Activated CD4-positive, alpha-beta T cell treated with anti-CD3 and anti-CD28 coated beads, Interleukin-2, amount 10 ng/mL, durations not matched to agents 7 days and 5 days (primary cell): ENCODE measurements at regions not wholly inside any gene's neighbourhood (a gene's known extent, or its start where the extent isn't known, plus 50 kb on each side); places are given as distances from the start of the nearest gene placed in this dataset.

Experiments used
- CTCF ChIA-PET: fragments of 350-600 bp; sonication (Branson Sonifier 250); formaldehyde crosslinking; loops from one replicate; lab custom pipeline; 2021; ENCODE audit warnings: antibody characterized with exemption; lab: Charles Lee
- POLR2A ChIA-PET: fragments of 350-600 bp; sonication (Branson Sonifier 250); formaldehyde crosslinking; loops from one replicate; lab custom pipeline; 2021; ENCODE audit warnings: antibody characterized with exemption; lab: Charles Lee
- DNase-seq: peaks from one replicate; pipeline ENCODE4 v3.0.0-alpha.2; 2020
- H3K27ac Mint-ChIP-seq: one replicate; pipeline ENCODE4 v1.8.0; 2021; ENCODE audit warnings: mild to moderate bottlenecking, moderate library complexity, mixed read lengths
- H3K27me3 Mint-ChIP-seq: one replicate; pipeline ENCODE4 v1.8.0; 2021; ENCODE audit warnings: mixed read lengths
- H3K36me3 Mint-ChIP-seq: one replicate; pipeline ENCODE4 v1.8.0; 2021; ENCODE audit warnings: low read depth, mixed read lengths
- H3K4me1 Mint-ChIP-seq: one replicate; pipeline ENCODE4 v1.8.0; 2021; ENCODE audit warnings: mixed read lengths
- H3K4me3 Mint-ChIP-seq: one replicate; pipeline ENCODE4 v1.8.0; 2021; ENCODE audit warnings: mild to moderate bottlenecking, moderate library complexity, mixed read lengths
- H3K9me3 Mint-ChIP-seq: one replicate; pipeline ENCODE4 v1.8.0; 2021; ENCODE audit warnings: mixed read lengths

GRCh38 chrX:142005532-142005931, 101.8 kb downstream of the MAGEC1 start:
- H3K9me3 Mint-ChIP-seq: no peaks in the 10 kb centered on the region
- H3K4me3 Mint-ChIP-seq: no peak overlapping the region
- H3K4me1 Mint-ChIP-seq: no peaks in the 10 kb centered on the region
- CTCF ChIA-PET: no interaction called here
- H3K27ac Mint-ChIP-seq: no peak overlapping the region
- POLR2A ChIA-PET: no interaction called here
- no peaks in the 10 kb centered on the region for H3K27me3 Mint-ChIP-seq
- no peaks in the 10 kb centered on the region for H3K36me3 Mint-ChIP-seq
- DNase-seq: no peak

DNA sequence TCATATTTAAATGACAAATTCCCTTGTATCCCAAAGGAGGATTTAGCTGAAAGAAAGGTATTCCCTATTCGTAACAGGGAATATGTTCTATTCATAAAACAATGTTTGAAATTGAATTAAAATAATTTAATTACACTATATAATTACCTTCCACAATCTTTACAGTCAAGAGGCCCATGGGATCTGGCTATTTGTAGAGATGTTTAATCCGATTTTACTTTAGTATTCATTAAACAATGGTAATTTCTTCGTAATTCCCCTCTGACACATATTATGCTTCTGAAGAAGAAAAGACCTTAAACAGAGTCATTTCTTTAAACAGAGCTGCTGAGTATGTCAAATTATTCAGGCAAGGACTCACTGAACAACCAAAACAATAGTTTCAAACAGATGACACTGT, 98.8 kb downstream of the MAGEC1 start:
- H3K4me1 Mint-ChIP-seq: no peaks in the 10 kb centered on the region
- no peak overlapping the region for H3K27ac Mint-ChIP-seq
- no peak for DNase-seq
- CTCF ChIA-PET: no interaction called here
- no peaks in the 10 kb centered on the region for H3K27me3 Mint-ChIP-seq
- no peak overlapping the region for H3K4me3 Mint-ChIP-seq
- H3K9me3 Mint-ChIP-seq: no peaks in the 10 kb centered on the region
- no peaks in the 10 kb centered on the region for H3K36me3 Mint-ChIP-seq
- POLR2A ChIA-PET: no interaction called here

GRCh38 chrX:142001934-142002333, 98.2 kb downstream of the MAGEC1 start:
- POLR2A ChIA-PET: no interaction called here
- H3K27me3 Mint-ChIP-seq: no peaks in the 10 kb centered on the region
- H3K27ac Mint-ChIP-seq: no peak overlapping the region
- no peak overlapping the region for H3K4me3 Mint-ChIP-seq
- H3K4me1 Mint-ChIP-seq: no peaks in the 10 kb centered on the region
- CTCF ChIA-PET: no interaction called here
- no peak for DNase-seq
- no peaks in the 10 kb centered on the region for H3K9me3 Mint-ChIP-seq
- no peaks in the 10 kb centered on the region for H3K36me3 Mint-ChIP-seq

- peaks cover 1% of the 10 kb centered on the region for H3K9me3 Mint-ChIP-seq
- ChIA-PET POLR2A (no interaction called here), CTCF (no interaction called here)
- H3K27ac Mint-ChIP-seq: no peak overlapping the region
- H3K36me3 Mint-ChIP-seq: no peaks in the 10 kb centered on the region
- H3K4me3 Mint-ChIP-seq: no peak overlapping the region
- no peak for DNase-seq
- no peaks in the 10 kb centered on the region for H3K27me3 Mint-ChIP-seq
- no peaks in the 10 kb centered on the region for H3K4me1 Mint-ChIP-seq
These were observed 86.1 kb downstream of the MAGEC1 start for GRCh38 chrX:141989815-141990214.

DNA sequence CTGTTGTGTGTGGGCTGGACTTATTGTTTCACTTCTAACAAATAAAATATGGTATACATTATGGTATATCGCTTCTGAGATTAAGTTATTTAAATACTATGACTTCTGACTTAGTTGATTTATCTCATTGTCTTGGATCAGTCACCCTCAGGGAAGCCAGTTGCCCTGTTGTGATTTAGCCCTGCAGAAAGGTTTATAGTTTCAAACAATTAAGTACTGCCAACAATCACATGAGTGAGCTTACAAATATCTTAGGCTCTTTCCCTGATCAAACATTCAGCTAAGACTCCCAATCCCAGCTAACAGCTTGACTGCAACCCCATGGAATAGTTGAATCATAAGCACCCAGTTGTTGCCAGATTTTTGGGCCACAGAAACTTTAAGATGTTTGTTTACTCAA, 85.4 kb downstream of the MAGEC1 start:
- H3K27me3 Mint-ChIP-seq: no peaks in the 10 kb centered on the region
- peaks cover 3% of the 10 kb centered on the region for H3K9me3 Mint-ChIP-seq
- no peaks in the 10 kb centered on the region for H3K36me3 Mint-ChIP-seq
- H3K4me1 Mint-ChIP-seq: no peaks in the 10 kb centered on the region
- ChIA-PET CTCF (no interaction called here), POLR2A (no interaction called here)
- H3K4me3 Mint-ChIP-seq: no peak overlapping the region
- H3K27ac Mint-ChIP-seq: no peak overlapping the region
- DNase-seq: no peak

- peaks cover 3% of the 10 kb centered on the region for H3K9me3 Mint-ChIP-seq
- no peak for DNase-seq
- H3K36me3 Mint-ChIP-seq: no peaks in the 10 kb centered on the region
- H3K27ac Mint-ChIP-seq: no peak overlapping the region
- POLR2A ChIA-PET: no interaction called here
- CTCF ChIA-PET: no interaction called here
- no peaks in the 10 kb centered on the region for H3K27me3 Mint-ChIP-seq
- H3K4me3 Mint-ChIP-seq: no peak overlapping the region
- no peaks in the 10 kb centered on the region for H3K4me1 Mint-ChIP-seq
These were observed 78.6 kb downstream of the MAGEC1 start for GRCh38 chrX:141982296-141982695.

DNA sequence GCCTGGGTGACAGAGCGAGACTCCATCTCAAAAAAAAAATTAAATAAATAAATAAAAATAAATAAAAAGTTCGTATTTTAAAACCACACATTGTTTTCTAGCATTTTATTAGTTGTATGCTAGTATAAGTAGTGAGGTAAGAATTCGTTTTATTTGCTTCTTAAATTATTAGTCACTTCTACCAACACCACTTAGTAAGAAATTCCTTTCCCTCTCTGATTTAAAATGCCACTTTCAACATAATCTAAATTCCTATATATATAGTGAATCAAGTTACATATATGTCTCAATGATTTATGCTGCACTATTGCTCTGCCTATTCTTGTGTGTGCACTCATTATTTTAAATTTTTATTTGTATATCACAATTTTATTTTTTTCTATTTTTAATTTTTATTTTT, 72.1 kb downstream of the MAGEC1 start:
- ChIA-PET CTCF (no interaction called here), POLR2A (no interaction called here)
- DNase-seq: no peak
- H3K4me3 Mint-ChIP-seq: no peak overlapping the region
- H3K9me3 Mint-ChIP-seq: peaks cover 2% of the 10 kb centered on the region
- H3K27me3 Mint-ChIP-seq: no peaks in the 10 kb centered on the region
- H3K4me1 Mint-ChIP-seq: no peaks in the 10 kb centered on the region
- no peaks in the 10 kb centered on the region for H3K36me3 Mint-ChIP-seq
- H3K27ac Mint-ChIP-seq: no peak overlapping the region

- Mint-ChIP-seq H3K27me3 (no peaks in the 10 kb centered on the region), H3K4me3 (no peak overlapping the region), H3K9me3 (peaks cover 3% of the 10 kb centered on the region), H3K4me1 (no peaks in the 10 kb centered on the region), H3K36me3 (no peaks in the 10 kb centered on the region), H3K27ac (no peak overlapping the region)
- ChIA-PET POLR2A (no interaction called here), CTCF (no interaction called here)
- no peak for DNase-seq
These were observed 66.0 kb downstream of the MAGEC1 start for GRCh38 chrX:141969706-141970105.

DNA sequence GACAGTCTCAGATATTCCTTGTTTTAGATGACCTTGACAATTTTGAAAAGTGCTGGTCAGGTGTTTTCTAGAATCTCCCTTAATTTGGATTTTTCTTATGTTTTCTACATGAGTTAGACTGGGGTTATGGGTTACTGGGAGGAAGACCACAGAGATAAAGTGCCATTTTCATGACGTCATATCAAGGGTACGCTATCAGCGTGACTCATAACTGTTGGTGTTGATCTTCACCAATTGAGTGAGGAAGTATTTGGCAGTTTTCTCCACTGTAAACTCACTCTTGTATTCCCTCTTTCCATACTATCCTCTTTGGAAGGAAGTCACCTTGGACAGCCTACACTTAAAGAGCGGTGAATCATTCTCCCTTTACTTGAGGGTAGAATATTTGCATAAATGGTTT, 56.9 kb downstream of the MAGEC1 start:
- CTCF ChIA-PET: no interaction called here
- DNase-seq: no peak
- POLR2A ChIA-PET: no interaction called here
- Mint-ChIP-seq H3K27ac (no peak overlapping the region), H3K27me3 (no peaks in the 10 kb centered on the region), H3K36me3 (no peaks in the 10 kb centered on the region), H3K4me3 (no peak overlapping the region), H3K9me3 (peaks cover 2% of the 10 kb centered on the region), H3K4me1 (no peaks in the 10 kb centered on the region)
